ENCODE measurements at regions not wholly inside any gene's neighbourhood (a gene's known extent, or its start where the extent isn't known, plus 50 kb on each side); places are given as distances from the start of the nearest gene placed in this dataset.

- DNase-seq (ENCODE audit: low read depth in 2 of 2): no peak
Observed at GRCh38 chr7:86012971-86013370, 630.7 kb upstream of the GRM3 start.

- DNase-seq (ENCODE audit: low read depth in 2 of 2): no peak
Observed at GRCh38 chr7:86008898-86009297, 634.8 kb upstream of the GRM3 start.

- no peak for DNase-seq (ENCODE audit: low read depth in 2 of 2)
Observed at GRCh38 chr7:86006909-86007308, 636.8 kb upstream of the GRM3 start.

GRCh38 chr7:86002858-86003257 lies 640.9 kb upstream of the GRM3 start:
- no peak for DNase-seq (ENCODE audit: low read depth in 2 of 2)

GRCh38 chr7:85997515-85997914 lies 646.2 kb upstream of the GRM3 start:
- DNase-seq (ENCODE audit: low read depth in 2 of 2): no peak

GRCh38 chr7:85995101-85995500 lies 648.6 kb upstream of the GRM3 start:
- no peak for DNase-seq (ENCODE audit: low read depth in 2 of 2)

GRCh38 chr7:85980740-85981139 lies 663.0 kb upstream of the GRM3 start:
- no peak for DNase-seq (ENCODE audit: low read depth in 2 of 2)

- DNase-seq (ENCODE audit: low read depth in 2 of 2): no peak
Observed at GRCh38 chr7:85974176-85974575, 669.5 kb upstream of the GRM3 start.

- DNase-seq (ENCODE audit: low read depth in 2 of 2): no peak
Observed at GRCh38 chr7:85972504-85973141, 671.1 kb upstream of the GRM3 start.

- no peak for DNase-seq (ENCODE audit: low read depth in 2 of 2)
Observed at GRCh38 chr7:85954961-85955360, 688.7 kb upstream of the GRM3 start.

GRCh38 chr7:85950871-85951270 lies 692.8 kb upstream of the GRM3 start:
- DNase-seq (ENCODE audit: low read depth in 2 of 2): no peak

GRCh38 chr7:85950418-85950817 lies 693.3 kb upstream of the GRM3 start:
- DNase-seq (ENCODE audit: low read depth in 2 of 2): no peak

GRCh38 chr7:85947767-85948166 lies 695.9 kb upstream of the GRM3 start:
- DNase-seq (ENCODE audit: low read depth in 2 of 2): no peak

- no peak for DNase-seq (ENCODE audit: low read depth in 2 of 2)
Observed at GRCh38 chr7:85940798-85941197, 702.9 kb upstream of the GRM3 start.

- no peak for DNase-seq (ENCODE audit: low read depth in 2 of 2)
Observed at GRCh38 chr7:85931919-85932318, 711.8 kb upstream of the GRM3 start.

- no peak for DNase-seq (ENCODE audit: low read depth in 2 of 2)
Observed at GRCh38 chr7:85928500-85928899, 715.2 kb upstream of the GRM3 start.

GRCh38 chr7:85927226-85927625 lies 716.5 kb upstream of the GRM3 start:
- DNase-seq (ENCODE audit: low read depth in 2 of 2): no peak

GRCh38 chr7:85924062-85924461 lies 719.6 kb upstream of the GRM3 start:
- no peak for DNase-seq (ENCODE audit: low read depth in 2 of 2)

- DNase-seq (ENCODE audit: low read depth in 2 of 2): no peak
Observed at GRCh38 chr7:85916016-85916415, 727.7 kb upstream of the GRM3 start.

- no peak for DNase-seq (ENCODE audit: low read depth in 2 of 2)
Observed at GRCh38 chr7:85914437-85914836, 727.6 kb upstream of the SEMA3D start.

- DNase-seq (ENCODE audit: low read depth in 2 of 2): no peak
Observed at GRCh38 chr7:85908051-85908450, 721.2 kb upstream of the SEMA3D start.

- DNase-seq (ENCODE audit: low read depth in 2 of 2): no peak
Observed at GRCh38 chr7:85897967-85898366, 711.1 kb upstream of the SEMA3D start.

GRCh38 chr7:85896531-85896930 lies 709.7 kb upstream of the SEMA3D start:
- no peak for DNase-seq (ENCODE audit: low read depth in 2 of 2)

- no peak for DNase-seq (ENCODE audit: low read depth in 2 of 2)
Observed at GRCh38 chr7:85895835-85896234, 709.0 kb upstream of the SEMA3D start.

Measured in stimulated activated CD8-positive, alpha-beta memory T cell treated with anti-CD3 and anti-CD28 coated beads, Interleukin-2, amount 100 ng/mL, for 48 hours (primary cell).